ENCODE measurements at regions not wholly inside any gene's neighbourhood (a gene's known extent, or its start where the extent isn't known, plus 50 kb on each side); places are given as distances from the start of the nearest gene placed in this dataset.

- ATAC-seq = no peak
- Histone ChIP-seq H3K4me1 (peaks cover 0 to 14% (median 0%) of the 10 kb centered on the region in 3 donors), H3K4me3 (no peak overlapping the region), H3K27ac (no peak overlapping the region), H3K9me3 (peaks cover 0 to 23% (median 0%) of the 10 kb centered on the region in 3 donors), H3K36me3 (no peaks in the 10 kb centered on the region), H3K27me3 (peaks cover 31% of the 10 kb centered on the region)
- WGBS, 2 donors (ENCODE audit: low coverage in 1 of 2) = 81% methylated on average over 3 of the region's 4 CpGs; no CpG with 5 or more reads in 1 of the 2 donors
- TF ChIP-seq EP300 (IDR thresholded peaks at IDR 0.05) (no peak), CTCF (IDR thresholded peaks at IDR 0.05) (no peak), POLR2AphosphoS5 (IDR thresholded peaks at IDR 0.05) (no peak), POLR2A (IDR thresholded peaks at IDR 0.05) (no peak)
Observed at GRCh38 chr17:77032929-77033328, 107.8 kb upstream of the SEC14L1 start.

GRCh38 chr17:77033892-77034404, 106.8 kb upstream of the SEC14L1 start:
- WGBS, 2 donors (ENCODE audit: low coverage in 1 of 2) = 77 to 79% methylated on average over 8 to 9 of the region's 13 CpGs
- no peaks in the 10 kb centered on the region for H3K36me3 ChIP-seq
- H3K27ac ChIP-seq = no peak overlapping the region
- no peak for ATAC-seq
- H3K4me3 ChIP-seq = no peak overlapping the region
- H3K4me1 ChIP-seq = peaks cover 0 to 15% (median 0%) of the 10 kb centered on the region in 3 donors
- peaks cover 39% of the 10 kb centered on the region for H3K27me3 ChIP-seq
- H3K9me3 ChIP-seq = peaks cover 0 to 18% (median 0%) of the 10 kb centered on the region in 3 donors
- TF ChIP-seq EP300 (IDR thresholded peaks at IDR 0.05) (no peak), POLR2AphosphoS5 (IDR thresholded peaks at IDR 0.05) (no peak), CTCF (IDR thresholded peaks at IDR 0.05) (no peak), POLR2A (IDR thresholded peaks at IDR 0.05) (no peak)

- Histone ChIP-seq H3K27ac (no peak overlapping the region), H3K4me1 (peaks cover 0 to 15% (median 0%) of the 10 kb centered on the region in 3 donors), H3K9me3 (peaks cover 0 to 18% (median 0%) of the 10 kb centered on the region in 3 donors), H3K4me3 (no peak overlapping the region), H3K36me3 (no peaks in the 10 kb centered on the region), H3K27me3 (peaks cover 47% of the 10 kb centered on the region)
- TF ChIP-seq CTCF (IDR thresholded peaks at IDR 0.05) (no peak), EP300 (IDR thresholded peaks at IDR 0.05) (no peak), POLR2AphosphoS5 (IDR thresholded peaks at IDR 0.05) (no peak), POLR2A (IDR thresholded peaks at IDR 0.05) (no peak)
- WGBS, 2 donors (ENCODE audit: low coverage in 1 of 2) = 20 to 43% methylated on average over 1 to 8 of the region's 16 CpGs
- no peak for ATAC-seq
Observed at GRCh38 chr17:77034677-77035424, 105.9 kb upstream of the SEC14L1 start.

- TF ChIP-seq CTCF (IDR thresholded peaks at IDR 0.05) = no peak
- no peak for TF ChIP-seq POLR2AphosphoS5 (IDR thresholded peaks at IDR 0.05)
- no peak for TF ChIP-seq EP300 (IDR thresholded peaks at IDR 0.05)
- no peak for TF ChIP-seq POLR2A (IDR thresholded peaks at IDR 0.05)
- ATAC-seq = no peak
- WGBS, 2 donors (ENCODE audit: low coverage in 1 of 2) = 100% methylated on average over 2 of the region's 6 CpGs; no CpG with 5 or more reads in 1 of the 2 donors
- Histone ChIP-seq H3K27ac (no peak overlapping the region), H3K4me3 (no peak overlapping the region), H3K36me3 (no peaks in the 10 kb centered on the region), H3K4me1 (peaks cover 0 to 15% (median 0%) of the 10 kb centered on the region in 3 donors), H3K9me3 (peaks cover 0 to 18% (median 0%) of the 10 kb centered on the region in 3 donors), H3K27me3 (peaks cover 50% of the 10 kb centered on the region)
Observed at GRCh38 chr17:77035526-77035925, 105.2 kb upstream of the SEC14L1 start.

All from gastroesophageal sphincter (tissue), 4 donors.